GM18870 (cell line): ENCODE measurements at regions not wholly inside any gene's neighbourhood (a gene's known extent, or its start where the extent isn't known, plus 50 kb on each side); places are given as distances from the start of the nearest gene placed in this dataset.

Source experiments
- ATAC-seq: cut with Tn5 transposase; IDR thresholded peaks from one replicate; pipeline ENCODE4 v1.9.1; 2021; ENCODE audit warnings: moderate library complexity; ENCODE audit not compliant: unreplicated experiment

GRCh38 chr1:38270849-38271633, 224.4 kb upstream of the POU3F1 start:
- no peak for ATAC-seq

DNA sequence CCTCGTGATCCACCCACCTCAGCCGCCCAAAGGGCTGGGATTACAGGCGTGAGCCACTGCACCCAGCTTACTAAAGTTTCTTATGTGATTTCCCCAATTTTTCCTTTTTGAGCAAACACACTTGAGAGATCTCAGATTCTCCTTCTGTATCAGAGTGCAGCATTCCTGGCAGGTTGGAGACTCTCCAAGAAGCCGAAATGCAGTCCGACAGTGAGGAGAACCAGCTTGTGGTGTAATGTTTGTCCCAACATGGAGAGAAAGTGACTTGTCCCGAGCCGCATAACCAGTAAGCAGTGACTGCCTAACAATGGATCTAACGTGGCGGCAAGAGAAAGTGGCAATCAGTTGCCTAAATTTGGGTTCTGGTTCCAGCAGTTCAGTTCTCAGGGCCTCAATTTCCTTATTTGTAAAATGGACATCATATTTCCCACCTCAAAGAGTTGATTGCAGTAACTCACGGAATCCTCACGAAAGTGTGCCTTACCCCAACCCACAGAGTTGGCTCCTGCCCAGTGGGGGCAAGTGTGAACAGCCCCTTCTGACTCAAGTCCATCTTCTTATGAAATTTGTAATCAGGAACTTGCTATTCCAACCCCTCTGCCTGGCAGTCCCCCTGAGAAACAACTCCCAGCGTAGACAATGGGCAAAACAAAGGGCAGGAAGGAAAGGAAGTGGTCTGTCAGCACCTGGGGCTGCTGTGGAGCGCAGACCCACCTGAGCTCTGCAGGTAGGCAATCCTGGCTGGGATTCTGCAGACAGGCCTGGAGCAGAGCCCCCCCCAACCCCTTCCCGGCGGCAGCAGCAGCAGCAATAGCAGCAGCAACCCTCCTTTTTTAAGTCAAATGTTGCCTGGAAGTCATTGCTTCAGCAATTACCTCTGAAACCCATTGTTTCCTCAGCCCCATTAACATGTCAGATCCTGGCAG, 223.6 kb upstream of the POU3F1 start:
- no peak for ATAC-seq

DNA sequence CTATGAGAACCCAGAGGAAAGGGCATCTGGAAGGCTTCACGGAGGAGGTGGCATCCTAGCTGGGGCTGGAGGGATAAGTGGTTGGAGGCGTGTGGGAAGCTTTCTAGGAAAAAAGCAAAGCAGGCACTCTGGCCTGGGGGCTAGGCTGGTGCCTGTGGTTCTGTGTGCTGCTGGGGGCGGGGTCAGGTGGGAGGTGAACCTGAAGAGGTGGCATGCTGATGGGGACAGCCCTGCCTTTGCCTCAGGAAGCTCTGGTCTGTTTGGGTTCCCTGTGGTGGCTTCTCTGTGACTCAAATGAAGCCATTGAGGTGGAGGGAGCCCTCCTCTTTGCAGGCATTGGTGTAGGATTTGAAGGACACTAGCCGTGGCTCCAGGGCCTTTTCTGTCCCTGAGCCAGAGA, 221.6 kb upstream of the POU3F1 start:
- no peak for ATAC-seq

GRCh38 chr1:38267037-38268036, 220.7 kb upstream of the POU3F1 start:
- ATAC-seq, result no peak

- no peak for ATAC-seq
Measured at GRCh38 chr1:38266197-38266520, 219.6 kb upstream of the POU3F1 start.

- no peak for ATAC-seq
Measured at GRCh38 chr1:38265293-38266196, 219.0 kb upstream of the POU3F1 start.

DNA sequence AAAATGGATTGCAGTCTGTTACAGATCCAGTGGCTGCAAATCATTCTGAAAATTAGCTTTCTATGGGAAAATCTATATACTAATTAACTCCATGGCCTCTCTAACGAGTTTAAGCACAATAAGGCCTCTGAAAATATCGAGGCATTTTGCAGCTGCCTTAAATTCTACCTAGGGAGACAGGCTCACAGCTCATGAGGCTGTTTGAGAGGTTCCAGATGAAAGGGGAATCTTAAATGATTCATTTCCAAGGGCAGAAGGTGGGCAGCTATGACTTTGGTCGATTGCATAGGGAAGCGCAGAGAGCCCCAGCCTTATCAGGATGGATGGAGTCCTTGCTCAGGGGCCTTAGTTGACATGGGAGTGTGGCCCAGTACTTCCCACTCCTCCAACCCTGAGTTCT, 216.8 kb upstream of the POU3F1 start:
- no peak for ATAC-seq

GRCh38 chr1:38261574-38261973, 215.0 kb upstream of the POU3F1 start:
- ATAC-seq, result no peak

GRCh38 chr1:38258085-38258627, 211.6 kb upstream of the POU3F1 start:
- no peak for ATAC-seq

GRCh38 chr1:38257374-38257773, 210.8 kb upstream of the POU3F1 start:
- no peak for ATAC-seq

DNA sequence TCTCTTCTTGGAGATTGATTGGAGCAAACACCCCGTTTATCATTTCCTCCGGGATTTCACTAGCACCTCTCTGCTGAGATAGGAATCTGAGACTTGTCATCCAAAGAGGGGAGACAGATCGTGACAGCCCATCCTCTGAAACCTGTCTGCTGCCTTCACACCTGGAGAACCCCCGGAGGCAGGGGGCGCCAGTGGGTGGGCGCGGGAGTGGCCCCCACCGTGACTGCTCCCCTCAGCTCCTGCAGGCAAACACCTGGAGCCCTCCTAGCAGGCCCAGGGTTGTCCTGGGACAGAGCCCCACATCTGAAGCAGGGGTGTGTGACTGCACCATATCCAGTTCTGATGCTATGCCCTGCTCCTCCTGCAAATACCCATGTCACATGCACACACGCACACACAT, 209.5 kb upstream of the POU3F1 start:
- ATAC-seq, result no peak

DNA sequence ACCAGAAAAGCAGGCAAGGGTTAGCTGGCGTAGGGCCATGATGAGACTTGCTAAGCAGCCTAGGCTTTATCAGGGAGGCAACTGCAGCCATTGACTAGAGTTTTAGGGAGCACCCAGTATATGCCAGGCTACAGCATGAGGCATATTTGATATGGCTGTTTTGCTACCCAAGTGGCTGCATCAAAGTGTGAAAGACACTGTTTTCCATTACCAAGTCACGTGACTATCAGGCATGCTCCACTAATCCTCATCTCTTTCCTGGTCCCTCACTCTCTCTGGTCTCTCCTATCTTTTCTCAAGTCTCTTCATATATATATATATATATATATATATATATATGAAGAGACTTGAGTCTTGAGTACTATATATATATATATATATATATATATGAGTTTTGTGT, 206.7 kb upstream of the POU3F1 start:
- no peak for ATAC-seq

DNA sequence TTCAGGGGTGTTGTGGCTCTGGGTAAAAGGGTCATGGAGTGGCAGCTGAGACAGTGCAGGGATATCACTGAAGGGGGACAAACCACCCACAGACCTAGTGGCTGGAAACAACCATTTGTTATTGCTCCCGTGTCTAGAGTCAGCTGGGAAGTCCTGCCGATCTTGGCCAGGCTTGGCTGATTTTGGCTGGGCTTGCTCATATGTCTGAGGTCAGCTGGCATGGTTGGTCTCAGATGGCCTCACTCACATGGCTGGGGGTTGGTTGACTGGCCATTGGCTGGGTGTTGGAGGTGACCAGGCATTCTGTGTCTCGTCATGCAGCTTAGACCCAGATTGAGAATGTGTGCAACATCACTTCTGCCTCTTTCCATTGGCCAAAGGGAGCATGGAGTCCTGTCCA, 203.8 kb upstream of the POU3F1 start:
- ATAC-seq, result no peak

GRCh38 chr1:38249001-38249400, 202.4 kb upstream of the POU3F1 start:
- ATAC-seq, result no peak

DNA sequence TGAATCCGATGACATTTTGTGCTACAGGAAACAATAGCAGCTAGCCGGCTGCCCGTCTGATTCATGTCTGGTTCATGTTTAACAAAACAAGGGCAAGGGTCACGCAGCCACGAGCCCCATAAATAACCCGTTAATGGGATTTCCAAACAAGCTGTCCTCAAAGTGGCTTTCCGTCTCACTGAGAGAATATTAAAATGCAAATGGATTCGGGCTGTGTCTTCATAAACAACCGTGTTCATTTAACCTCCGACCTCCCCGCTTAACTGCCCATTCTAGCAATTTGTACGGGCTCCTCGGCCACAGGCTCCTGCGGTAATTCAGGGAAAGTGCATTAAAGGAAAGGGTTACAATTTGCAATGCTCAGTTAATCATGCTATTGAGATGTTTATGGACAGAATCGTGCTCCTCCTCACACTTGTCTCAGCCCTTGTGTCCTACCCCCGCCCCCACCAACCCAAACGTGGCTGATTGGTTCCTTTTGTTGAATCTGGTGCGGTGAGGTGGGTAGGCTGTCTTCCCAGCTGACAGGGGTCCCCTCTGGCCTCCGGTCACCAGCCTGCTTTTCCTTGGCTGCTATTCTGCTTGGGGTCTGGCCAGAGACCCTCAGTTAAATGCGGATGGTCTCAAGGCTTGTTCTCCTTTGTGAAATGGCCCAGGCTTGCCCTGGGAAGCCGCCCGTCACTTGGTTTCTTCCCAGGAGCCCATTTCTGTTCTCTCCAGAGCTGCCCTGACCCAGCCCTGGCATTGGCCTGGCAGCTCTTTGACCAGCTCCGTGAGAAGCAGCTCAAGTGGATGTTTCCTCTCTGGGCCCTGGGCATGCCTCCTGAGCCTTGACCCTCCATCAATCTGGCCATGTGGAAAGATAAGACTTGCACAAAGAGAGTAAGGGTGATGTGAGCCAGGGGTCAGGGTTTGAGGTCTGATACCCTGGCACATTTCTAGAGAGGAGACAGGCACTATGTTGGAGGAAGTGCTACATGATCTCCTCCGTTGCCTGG, 200.7 kb upstream of the POU3F1 start:
- no peak for ATAC-seq

DNA sequence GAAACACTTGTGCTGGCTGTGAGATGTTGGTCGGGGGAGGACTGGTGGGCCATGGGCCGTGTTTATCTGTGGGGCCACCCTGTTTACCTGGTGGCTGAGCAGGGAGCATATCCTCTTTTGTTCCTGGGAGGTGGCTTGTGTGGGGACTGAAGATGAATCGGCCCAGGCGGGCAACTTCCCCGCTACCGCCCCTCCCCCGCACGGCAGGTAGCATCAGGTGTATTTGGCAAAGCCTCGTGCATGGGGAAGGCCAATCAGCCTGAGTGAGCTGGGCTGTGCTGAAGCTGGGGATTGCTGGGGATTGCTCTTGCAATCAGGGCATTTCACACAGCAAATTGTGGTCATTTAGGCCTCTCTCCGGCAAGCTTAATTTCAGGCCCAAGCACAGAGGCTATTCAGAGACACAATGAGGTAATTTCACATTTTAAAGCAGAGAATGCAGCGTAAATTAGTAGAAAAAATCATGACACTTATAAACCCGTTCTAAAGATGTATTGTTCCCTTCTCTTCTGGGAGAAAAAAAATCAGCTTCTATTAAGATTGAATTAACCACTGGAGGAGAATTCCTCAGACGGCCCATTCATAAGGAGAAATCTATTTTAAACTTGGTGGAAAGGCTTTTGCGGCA, 197.7 kb upstream of the POU3F1 start:
- no peak for ATAC-seq

- ATAC-seq, result no peak
Measured at GRCh38 chr1:38243106-38243505, 196.5 kb upstream of the POU3F1 start.

- ATAC-seq, result no peak
Measured at GRCh38 chr1:38242506-38242905, 195.9 kb upstream of the POU3F1 start.
